Hepatocyte (in vitro differentiated cells): ENCODE measurements at regions not wholly inside any gene's neighbourhood (a gene's known extent, or its start where the extent isn't known, plus 50 kb on each side); places are given as distances from the start of the nearest gene placed in this dataset.

Experiments used
- DNase-seq: peaks from one replicate; pipeline ENCODE4 v3.0.0-alpha.2; 2016; ENCODE audit warnings: low spot score
- H2AFZ ChIP-seq: fragments of 200-600 bp; sonication (generic); 2 replicates; pipeline ENCODE4 v1.6.0; 2016; ENCODE audit warnings: antibody characterized with exemption, mild to moderate bottlenecking
- H3K27ac ChIP-seq: fragments of 200-600 bp; sonication (generic); 2 replicates; pipeline ENCODE4 v1.5.1; 2016; ENCODE audit warnings: mild to moderate bottlenecking
- H3K27me3 ChIP-seq: fragments of 200-600 bp; sonication (generic); 2 replicates; pipeline ENCODE4 v1.6.1; 2016
- H3K36me3 ChIP-seq: fragments of 200-600 bp; sonication (generic); replicated peaks from 2 replicates; pipeline ENCODE4 v1.5.1; 2016; ENCODE audit warnings: low read depth; ENCODE audit not compliant: insufficient read depth
- H3K4me1 ChIP-seq: fragments of 200-600 bp; sonication (generic); 2 replicates; pipeline ENCODE4 v1.5.1; 2016; ENCODE audit warnings: mild to moderate bottlenecking, moderate library complexity; ENCODE audit not compliant: insufficient read depth
- H3K4me2 ChIP-seq: fragments of 200-600 bp; sonication (generic); 2 replicates; pipeline ENCODE4 v1.6.0; 2016
- H3K4me3 ChIP-seq: fragments of 200-600 bp; sonication (generic); 2 replicates; pipeline ENCODE4 v1.5.1; 2016; ENCODE audit warnings: mild to moderate bottlenecking
- H3K79me2 ChIP-seq: fragments of 200-600 bp; sonication (generic); 2 replicates; pipeline ENCODE4 v1.6.0; 2017; ENCODE audit warnings: mild to moderate bottlenecking
- H3K9me2 ChIP-seq: fragments of 200-600 bp; sonication (generic); replicated peaks from 2 replicates; pipeline ENCODE4 v1.6.0; 2017; ENCODE audit warnings: mild to moderate bottlenecking; ENCODE audit not compliant: insufficient read depth
- H3K9me3 ChIP-seq: fragments of 200-600 bp; sonication (generic); 2 replicates; pipeline ENCODE4 v1.5.1; 2016; ENCODE audit warnings: low read depth, mild to moderate bottlenecking
- H4K20me1 ChIP-seq: fragments of 200-600 bp; sonication (generic); 2 replicates; pipeline ENCODE4 v1.6.0; 2016; ENCODE audit warnings: mild to moderate bottlenecking; ENCODE audit not compliant: insufficient read depth, poor library complexity, severe bottlenecking
- EZH2 ChIP-seq: fragments of 200-600 bp; sonication (generic); IDR thresholded peaks from 2 replicates; pipeline ENCODE4 v1.6.1; 2016; ENCODE audit warnings: antibody characterized with exemption, mild to moderate bottlenecking, borderline replicate concordance
- EZH2phosphoT487 ChIP-seq: fragments of 200-600 bp; sonication (generic); IDR thresholded peaks from one replicate; pipeline ENCODE4 v1.6.1; 2018; ENCODE audit warnings: antibody characterized with exemption, mild to moderate bottlenecking, low read depth, moderate library complexity; ENCODE audit not compliant: unreplicated experiment, severe bottlenecking
- WGBS: methylation state at CpG from one replicate; pipeline ENCODE4 v1.1.6; 2016; ENCODE audit warnings: low lambda C conversion rate; ENCODE audit errors: missing lambda C conversion rate; 5-methylcytosine and 5-hydroxymethylcytosine counted together
- TF ChIP-seq, protein P1 (sequence below): fragments of 200-600 bp; sonication (generic); IDR thresholded peaks from 2 replicates; pipeline ENCODE4 v1.5.1; 2016; ENCODE audit warnings: antibody characterized with exemption, mild to moderate bottlenecking; ENCODE audit not compliant: poor library complexity

GRCh38 chr10:14408139-14408538 lies 77.4 kb upstream of the FRMD4A start:
- Histone ChIP-seq H4K20me1 (no peaks in the 10 kb centered on the region), H3K9me2 (no peaks in the 10 kb centered on the region), H3K4me1 (peaks cover 3% of the 10 kb centered on the region), H2AFZ (no peak overlapping the region), H3K4me2 (no peak overlapping the region), H3K4me3 (no peak overlapping the region), H3K27me3 (no peaks in the 10 kb centered on the region), H3K27ac (no peak overlapping the region), H3K36me3 (no peaks in the 10 kb centered on the region), H3K79me2 (no peaks in the 10 kb centered on the region), H3K9me3 (no peaks in the 10 kb centered on the region)
- 88% methylated on average over 2 of the region's 2 CpGs for WGBS
- DNase-seq, result no peak
- TF ChIP-seq, protein P1, sequence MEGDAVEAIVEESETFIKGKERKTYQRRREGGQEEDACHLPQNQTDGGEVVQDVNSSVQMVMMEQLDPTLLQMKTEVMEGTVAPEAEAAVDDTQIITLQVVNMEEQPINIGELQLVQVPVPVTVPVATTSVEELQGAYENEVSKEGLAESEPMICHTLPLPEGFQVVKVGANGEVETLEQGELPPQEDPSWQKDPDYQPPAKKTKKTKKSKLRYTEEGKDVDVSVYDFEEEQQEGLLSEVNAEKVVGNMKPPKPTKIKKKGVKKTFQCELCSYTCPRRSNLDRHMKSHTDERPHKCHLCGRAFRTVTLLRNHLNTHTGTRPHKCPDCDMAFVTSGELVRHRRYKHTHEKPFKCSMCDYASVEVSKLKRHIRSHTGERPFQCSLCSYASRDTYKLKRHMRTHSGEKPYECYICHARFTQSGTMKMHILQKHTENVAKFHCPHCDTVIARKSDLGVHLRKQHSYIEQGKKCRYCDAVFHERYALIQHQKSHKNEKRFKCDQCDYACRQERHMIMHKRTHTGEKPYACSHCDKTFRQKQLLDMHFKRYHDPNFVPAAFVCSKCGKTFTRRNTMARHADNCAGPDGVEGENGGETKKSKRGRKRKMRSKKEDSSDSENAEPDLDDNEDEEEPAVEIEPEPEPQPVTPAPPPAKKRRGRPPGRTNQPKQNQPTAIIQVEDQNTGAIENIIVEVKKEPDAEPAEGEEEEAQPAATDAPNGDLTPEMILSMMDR, result no peak
- TF ChIP-seq EZH2 (no peak), EZH2phosphoT487 (no peak)

DNA sequence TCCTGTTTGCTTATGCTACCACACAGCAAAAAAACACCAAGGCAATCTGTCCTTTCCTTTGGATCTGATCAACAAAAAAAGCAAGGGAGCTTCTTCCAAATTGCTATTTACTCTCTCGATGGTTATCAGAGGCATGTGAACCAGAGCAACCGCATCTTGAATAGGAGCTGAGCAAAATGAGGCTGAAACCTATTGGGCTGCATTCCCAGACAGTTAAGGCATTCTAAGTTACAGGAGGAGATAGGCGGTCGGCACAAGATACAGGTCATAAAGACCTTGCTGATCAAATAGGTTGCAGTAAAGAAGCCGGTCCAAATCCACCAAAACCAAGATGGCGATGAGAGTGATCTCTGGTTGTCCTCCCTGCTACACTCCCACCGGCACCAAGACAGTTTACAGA lies 76.8 kb upstream of the FRMD4A start:
- no peak overlapping the region for H3K27ac ChIP-seq
- no peaks in the 10 kb centered on the region for H3K9me3 ChIP-seq
- no peak overlapping the region for H3K4me3 ChIP-seq
- WGBS, result 36% methylated on average over 7 of the region's 7 CpGs
- H3K36me3 ChIP-seq, result no peaks in the 10 kb centered on the region
- TF ChIP-seq EZH2phosphoT487 (no peak), EZH2 (no peak)
- TF ChIP-seq, protein P1, result no peak
- H3K4me1 ChIP-seq, result peaks cover 3% of the 10 kb centered on the region
- no peak for DNase-seq
- H4K20me1 ChIP-seq, result no peaks in the 10 kb centered on the region
- no peaks in the 10 kb centered on the region for H3K79me2 ChIP-seq
- no peaks in the 10 kb centered on the region for H3K27me3 ChIP-seq
- no peaks in the 10 kb centered on the region for H3K9me2 ChIP-seq
- no peak overlapping the region for H2AFZ ChIP-seq
- no peak overlapping the region for H3K4me2 ChIP-seq

DNA sequence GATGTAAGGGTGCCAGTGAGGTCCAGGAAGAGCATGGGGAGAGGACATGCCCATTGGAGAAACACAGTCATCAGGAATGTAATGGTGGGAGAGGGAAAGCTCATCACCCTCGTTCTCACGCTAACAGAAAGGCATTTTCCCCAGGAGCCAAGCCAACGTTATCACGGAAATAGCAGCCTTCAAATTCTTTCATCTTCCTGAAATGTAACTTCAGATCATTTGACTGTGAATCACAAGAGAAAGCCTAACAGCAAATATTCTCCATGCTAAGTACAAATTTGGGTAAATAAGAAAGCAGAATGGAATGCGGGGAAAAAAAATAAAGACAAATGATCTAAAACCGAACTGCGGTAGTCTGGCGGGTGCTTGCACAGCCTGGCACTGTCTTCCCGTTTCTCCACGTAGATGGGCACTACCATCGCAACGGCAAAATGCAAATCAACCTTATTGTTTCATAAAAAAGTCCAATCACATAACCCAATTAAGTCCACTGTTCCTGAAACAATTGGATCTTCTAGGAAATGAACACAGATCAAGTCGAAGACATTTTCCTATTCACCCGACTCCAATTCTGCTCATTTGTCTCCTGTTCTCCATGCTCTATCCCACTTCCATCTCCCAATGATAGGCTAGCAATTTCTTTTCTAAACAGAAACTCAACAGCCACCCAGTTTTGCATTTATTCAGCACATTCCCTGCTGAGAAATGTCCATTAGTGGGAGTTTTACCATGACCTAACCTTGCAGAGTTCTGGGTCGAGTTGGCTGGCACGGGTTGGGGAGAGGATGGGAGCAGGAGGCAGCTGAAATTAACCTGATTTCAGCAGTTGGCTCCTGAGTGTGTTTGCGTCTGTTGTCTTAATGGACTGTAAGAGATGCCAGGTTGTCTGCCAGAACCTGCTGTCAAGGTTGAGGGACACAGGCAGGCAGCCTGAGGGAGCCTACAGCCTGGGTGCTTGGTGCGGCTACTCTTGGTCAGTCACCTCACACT lies 74.6 kb upstream of the FRMD4A start:
- no peaks in the 10 kb centered on the region for H3K9me3 ChIP-seq
- no peak overlapping the region for H2AFZ ChIP-seq
- no peaks in the 10 kb centered on the region for H4K20me1 ChIP-seq
- peak overlapping the region; percentile 31 for H3K27ac ChIP-seq
- H3K4me2 ChIP-seq, result no peak overlapping the region
- WGBS, result 79% methylated on average over 18 of the region's 18 CpGs
- H3K36me3 ChIP-seq, result no peaks in the 10 kb centered on the region
- H3K9me2 ChIP-seq, result no peaks in the 10 kb centered on the region
- H3K27me3 ChIP-seq, result no peaks in the 10 kb centered on the region
- H3K4me1 ChIP-seq, result peaks cover 3% of the 10 kb centered on the region
- DNase-seq, result peak; percentile 30
- TF ChIP-seq, protein P1, result no peak
- TF ChIP-seq EZH2, result no peak
- no peak for TF ChIP-seq EZH2phosphoT487
- no peaks in the 10 kb centered on the region for H3K79me2 ChIP-seq
- no peak overlapping the region for H3K4me3 ChIP-seq
